ENCODE measurements at regions not wholly inside any gene's neighbourhood (a gene's known extent, or its start where the extent isn't known, plus 50 kb on each side); places are given as distances from the start of the nearest gene placed in this dataset.

DNA sequence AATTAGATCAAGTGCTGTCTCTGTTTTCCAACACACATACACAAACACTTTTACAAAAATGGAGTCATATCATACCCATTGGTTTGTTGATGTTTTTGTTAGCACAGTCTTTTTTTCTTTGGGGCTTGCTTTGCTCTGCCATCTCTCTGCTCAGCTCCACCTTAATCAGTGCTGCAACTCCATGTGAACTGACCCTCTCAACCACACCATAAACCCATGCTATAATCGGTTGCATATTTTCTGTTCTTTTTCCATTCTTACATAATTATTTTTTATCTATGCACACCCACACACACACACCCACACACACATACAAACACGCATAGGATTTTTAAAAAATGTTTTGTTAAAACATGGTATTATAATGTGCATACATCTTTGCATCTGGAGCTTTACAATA, 91.0 kb upstream of the CDH13 start:
- TF ChIP-seq SUZ12 (IDR thresholded peaks at IDR 0.05; ENCODE audit: unreplicated experiment) (no peak), SIX5 (IDR thresholded peaks at IDR 0.05; ENCODE audit: low read depth, low read length, severe bottlenecking) (no peak), POLR2A (IDR thresholded peaks at IDR 0.05; ENCODE audit: low read depth, low read length) (no peak), EZH2 (IDR thresholded peaks at IDR 0.05; ENCODE audit: borderline replicate concordance, control insufficient read depth, low read depth, low read length) (no peak), CBX5 (IDR thresholded peaks at IDR 0.05; ENCODE audit: low read depth) (no peak), SMARCA5 (IDR thresholded peaks at IDR 0.05) (no peak), SPI1 (IDR thresholded peaks at IDR 0.05; ENCODE audit: borderline replicate concordance, insufficient read depth, low read depth, low read length) (no peak)
- TF ChIP-seq, protein P1, sequence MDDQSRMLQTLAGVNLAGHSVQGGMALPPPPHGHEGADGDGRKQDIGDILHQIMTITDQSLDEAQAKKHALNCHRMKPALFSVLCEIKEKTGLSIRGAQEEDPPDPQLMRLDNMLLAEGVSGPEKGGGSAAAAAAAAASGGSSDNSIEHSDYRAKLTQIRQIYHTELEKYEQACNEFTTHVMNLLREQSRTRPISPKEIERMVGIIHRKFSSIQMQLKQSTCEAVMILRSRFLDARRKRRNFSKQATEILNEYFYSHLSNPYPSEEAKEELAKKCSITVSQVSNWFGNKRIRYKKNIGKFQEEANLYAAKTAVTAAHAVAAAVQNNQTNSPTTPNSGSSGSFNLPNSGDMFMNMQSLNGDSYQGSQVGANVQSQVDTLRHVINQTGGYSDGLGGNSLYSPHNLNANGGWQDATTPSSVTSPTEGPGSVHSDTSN (IDR thresholded peaks at IDR 0.05; ENCODE audit: insufficient replicate concordance, low read depth, low read length) = no peak
- TF ChIP-seq, protein P2, sequence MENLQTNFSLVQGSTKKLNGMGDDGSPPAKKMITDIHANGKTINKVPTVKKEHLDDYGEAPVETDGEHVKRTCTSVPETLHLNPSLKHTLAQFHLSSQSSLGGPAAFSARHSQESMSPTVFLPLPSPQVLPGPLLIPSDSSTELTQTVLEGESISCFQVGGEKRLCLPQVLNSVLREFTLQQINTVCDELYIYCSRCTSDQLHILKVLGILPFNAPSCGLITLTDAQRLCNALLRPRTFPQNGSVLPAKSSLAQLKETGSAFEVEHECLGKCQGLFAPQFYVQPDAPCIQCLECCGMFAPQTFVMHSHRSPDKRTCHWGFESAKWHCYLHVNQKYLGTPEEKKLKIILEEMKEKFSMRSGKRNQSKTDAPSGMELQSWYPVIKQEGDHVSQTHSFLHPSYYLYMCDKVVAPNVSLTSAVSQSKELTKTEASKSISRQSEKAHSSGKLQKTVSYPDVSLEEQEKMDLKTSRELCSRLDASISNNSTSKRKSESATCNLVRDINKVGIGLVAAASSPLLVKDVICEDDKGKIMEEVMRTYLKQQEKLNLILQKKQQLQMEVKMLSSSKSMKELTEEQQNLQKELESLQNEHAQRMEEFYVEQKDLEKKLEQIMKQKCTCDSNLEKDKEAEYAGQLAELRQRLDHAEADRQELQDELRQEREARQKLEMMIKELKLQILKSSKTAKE (IDR thresholded peaks at IDR 0.05; ENCODE audit: low read depth, poor library complexity, severe bottlenecking) = no peak
- TF ChIP-seq, protein P3, sequence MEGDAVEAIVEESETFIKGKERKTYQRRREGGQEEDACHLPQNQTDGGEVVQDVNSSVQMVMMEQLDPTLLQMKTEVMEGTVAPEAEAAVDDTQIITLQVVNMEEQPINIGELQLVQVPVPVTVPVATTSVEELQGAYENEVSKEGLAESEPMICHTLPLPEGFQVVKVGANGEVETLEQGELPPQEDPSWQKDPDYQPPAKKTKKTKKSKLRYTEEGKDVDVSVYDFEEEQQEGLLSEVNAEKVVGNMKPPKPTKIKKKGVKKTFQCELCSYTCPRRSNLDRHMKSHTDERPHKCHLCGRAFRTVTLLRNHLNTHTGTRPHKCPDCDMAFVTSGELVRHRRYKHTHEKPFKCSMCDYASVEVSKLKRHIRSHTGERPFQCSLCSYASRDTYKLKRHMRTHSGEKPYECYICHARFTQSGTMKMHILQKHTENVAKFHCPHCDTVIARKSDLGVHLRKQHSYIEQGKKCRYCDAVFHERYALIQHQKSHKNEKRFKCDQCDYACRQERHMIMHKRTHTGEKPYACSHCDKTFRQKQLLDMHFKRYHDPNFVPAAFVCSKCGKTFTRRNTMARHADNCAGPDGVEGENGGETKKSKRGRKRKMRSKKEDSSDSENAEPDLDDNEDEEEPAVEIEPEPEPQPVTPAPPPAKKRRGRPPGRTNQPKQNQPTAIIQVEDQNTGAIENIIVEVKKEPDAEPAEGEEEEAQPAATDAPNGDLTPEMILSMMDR (IDR thresholded peaks at IDR 0.05 in 2 of 3, conservative IDR thresholded peaks at IDR 0.05 in 1 of 3; ENCODE audit: control insufficient read depth in 2 of 3, extremely low read depth in 1 of 3, insufficient read depth in 1 of 3, low read depth in 3 of 3, low read length in 3 of 3) = no peak
- TF ChIP-seq, protein P4, sequence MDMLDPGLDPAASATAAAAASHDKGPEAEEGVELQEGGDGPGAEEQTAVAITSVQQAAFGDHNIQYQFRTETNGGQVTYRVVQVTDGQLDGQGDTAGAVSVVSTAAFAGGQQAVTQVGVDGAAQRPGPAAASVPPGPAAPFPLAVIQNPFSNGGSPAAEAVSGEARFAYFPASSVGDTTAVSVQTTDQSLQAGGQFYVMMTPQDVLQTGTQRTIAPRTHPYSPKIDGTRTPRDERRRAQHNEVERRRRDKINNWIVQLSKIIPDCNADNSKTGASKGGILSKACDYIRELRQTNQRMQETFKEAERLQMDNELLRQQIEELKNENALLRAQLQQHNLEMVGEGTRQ (IDR thresholded peaks at IDR 0.05; ENCODE audit: borderline replicate concordance, low read depth, low read length) = no peak

All from GM12878 (cell line).